Stimulated activated CD8-positive, alpha-beta memory T cell treated with anti-CD3 and anti-CD28 coated beads, Interleukin-4, amount 100 ng/mL, for 1 hour (primary cell): ENCODE measurements at regions not wholly inside any gene's neighbourhood (a gene's known extent, or its start where the extent isn't known, plus 50 kb on each side); places are given as distances from the start of the nearest gene placed in this dataset.

ENCODE experiments used
- DNase-seq, 2 donors: peaks; one replicate each; pipeline ENCODE4 v3.0.0-alpha.2; 2020; ENCODE audit warnings: low read depth in 2 of 2, low spot score in 1 of 2

DNA sequence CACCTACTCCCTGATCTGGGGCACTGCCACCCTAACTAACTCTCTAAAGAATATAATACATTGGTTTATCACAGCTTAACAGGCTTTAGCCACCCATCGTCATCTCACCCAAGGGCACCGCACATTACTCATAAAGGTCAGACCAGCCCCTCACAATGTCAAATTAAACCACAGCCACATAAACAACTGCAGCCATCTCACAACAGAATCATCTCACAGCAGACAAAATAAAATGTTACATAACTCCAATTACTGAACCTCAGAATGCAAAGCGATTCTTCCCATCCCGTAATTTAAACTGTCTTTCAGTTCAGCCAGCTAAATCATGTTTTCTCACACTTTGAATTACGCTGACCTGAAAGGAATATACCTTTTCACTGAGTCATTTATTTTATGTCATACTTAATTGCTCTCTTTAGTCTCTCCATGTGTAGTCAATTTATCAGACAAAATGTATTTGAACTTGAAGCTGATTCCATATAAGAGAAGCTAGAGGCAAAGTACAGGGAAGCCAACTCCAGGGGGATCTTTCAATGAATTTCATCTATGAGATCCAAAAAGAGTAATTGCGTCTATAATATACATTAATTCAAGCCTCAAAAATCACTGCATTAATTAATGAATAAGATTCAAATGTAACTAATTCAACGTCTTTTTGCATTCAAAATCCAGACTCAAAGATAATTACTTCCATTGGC lies 96.9 kb upstream of the NEBL start:
- no peak for DNase-seq

DNA sequence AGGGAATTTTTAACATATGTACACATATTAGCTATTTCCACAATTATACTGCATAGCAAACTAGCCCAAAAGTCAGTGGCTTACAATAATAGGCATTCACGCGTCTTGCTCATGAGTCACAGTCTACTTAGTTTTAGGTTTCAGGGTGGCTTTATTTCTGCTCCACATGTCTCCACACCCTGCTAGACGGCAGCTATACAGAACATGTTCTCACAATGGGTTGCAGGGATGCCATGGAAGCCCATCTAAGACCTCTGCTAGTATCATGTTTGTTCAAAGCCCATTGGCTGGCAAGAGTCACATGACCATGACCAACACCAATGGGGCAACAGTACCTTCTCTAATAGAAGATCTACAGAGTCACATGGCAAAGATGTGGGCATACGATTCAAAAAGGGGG lies 96.3 kb upstream of the NEBL start:
- DNase-seq: no peak

DNA sequence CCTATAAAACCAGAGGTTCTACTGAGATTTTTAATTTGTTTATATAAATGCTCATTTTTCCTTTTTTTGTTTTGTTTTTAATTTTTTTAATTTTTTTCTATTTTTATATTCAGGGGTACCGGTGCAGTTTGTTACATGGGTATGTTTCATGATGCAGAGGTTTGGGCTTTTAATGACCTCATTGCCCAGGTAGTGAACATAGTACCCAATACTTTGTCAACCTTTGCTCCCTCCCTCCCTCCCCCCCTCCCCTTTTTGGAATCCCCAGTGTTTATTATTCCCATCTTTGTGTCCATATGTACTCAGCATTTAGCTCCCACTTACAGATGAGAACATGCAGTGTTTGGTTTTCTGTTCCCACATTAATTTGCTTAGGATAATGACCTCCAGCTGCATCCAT lies 94.4 kb upstream of the NEBL start:
- DNase-seq: no peak

DNA sequence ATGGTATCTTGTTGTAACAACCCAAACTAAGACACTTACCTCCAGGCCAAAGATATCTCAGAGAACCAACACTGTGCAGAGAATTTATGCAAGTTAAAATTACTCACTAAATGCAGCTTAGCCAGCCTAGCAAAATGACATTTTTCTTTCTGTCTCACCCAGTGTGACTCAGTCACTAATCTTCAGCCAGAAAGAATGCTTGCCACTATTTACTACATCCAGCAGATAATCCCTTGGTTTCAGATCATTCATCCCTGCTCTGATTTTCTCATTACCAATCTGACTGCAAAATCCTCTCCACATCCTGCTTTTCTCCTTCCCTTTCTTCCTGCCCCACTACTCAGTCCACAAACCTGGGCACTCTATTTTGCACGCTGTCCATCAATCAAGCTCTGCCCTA lies 93.5 kb upstream of the NEBL start:
- no peak for DNase-seq

DNA sequence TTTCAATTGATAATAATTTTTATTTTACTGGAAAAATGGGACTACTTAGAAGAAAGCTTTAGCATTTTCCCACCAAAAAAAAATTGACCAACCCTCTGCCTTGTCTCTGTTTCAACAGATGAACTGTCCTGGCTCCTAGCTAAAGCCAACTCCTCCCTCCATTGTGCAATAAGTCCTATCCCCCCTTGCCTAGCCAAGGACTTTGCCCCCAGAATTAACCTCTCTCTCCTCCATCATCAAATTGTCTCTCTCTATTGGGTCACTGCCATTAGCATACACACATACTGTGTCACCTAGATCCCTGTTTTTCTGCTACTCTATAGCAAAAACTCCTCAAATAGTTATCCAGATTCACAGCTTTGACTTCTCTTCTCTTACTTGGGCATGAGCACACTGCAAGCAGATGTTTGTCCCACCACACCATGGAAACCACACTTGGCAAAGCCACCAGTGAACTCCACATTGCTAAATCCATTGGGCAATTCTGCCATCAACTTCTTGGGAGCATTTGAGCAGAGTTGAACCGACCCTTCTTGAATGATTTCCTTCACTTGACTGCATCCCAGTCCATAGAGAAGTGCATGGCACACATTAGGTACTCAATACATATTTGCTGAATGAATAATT lies 91.4 kb upstream of the NEBL start:
- no peak for DNase-seq

DNA sequence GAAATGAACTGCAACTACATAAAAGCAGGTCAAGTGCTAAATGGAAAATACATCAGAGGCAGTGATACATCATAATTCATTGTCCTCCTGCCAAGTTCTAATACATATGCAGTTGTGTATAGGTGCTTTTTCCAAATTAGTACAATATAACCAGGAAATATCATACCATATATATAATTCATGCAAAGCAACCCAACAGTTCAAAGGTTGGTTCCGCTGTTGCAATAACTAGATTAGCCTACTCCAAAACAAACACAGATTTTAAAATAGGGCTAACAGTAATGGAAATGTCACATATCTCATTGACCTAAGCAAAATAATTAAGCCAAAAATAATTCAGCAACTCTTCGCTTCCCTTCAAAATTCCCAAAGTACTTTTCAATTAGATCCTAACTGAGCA lies 88.9 kb upstream of the NEBL start:
- no peak for DNase-seq

DNA sequence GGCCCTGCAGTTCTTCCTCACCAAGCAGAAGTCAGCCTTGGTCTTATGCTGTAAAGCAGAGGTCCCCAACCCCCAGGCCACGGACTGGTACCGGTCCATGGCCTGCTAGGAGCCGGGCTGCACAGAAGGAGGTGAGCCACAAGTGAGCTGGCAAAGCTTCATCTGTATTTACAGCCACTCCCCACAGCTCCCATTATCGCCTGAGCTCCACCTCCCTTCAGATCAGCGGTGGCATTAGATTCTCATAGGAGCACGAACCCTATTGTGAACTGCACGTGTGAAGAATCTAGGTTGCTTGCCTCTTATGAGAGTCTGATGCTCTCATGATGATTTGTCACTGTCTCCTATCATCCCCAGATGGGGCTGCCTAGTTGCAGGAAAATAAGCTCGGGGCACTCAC lies 87.6 kb upstream of the NEBL start:
- no peak for DNase-seq

DNA sequence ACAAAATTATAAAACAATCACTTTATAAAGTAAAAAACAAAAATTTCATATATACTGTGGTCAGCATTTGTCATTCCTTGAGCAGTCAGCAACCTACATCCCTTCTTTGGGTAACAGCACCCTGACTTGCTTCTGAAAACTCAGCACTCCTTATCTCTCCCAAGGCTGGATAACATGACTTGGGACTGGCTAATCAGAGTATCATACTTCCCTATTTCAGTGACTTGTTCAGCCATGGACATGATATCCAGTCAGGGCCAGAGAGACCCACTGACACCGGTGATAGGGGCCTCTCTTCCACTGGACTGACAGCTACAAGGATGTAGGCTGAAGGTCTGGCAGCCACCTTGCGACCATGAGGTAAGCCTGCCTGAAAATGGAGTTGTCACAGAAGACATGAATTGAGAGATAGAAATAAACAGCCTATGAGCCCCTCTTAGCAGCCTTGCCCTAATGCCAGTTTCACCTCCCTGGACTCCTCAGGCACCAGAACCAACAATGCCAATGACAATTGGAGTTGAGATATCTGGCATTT lies 84.4 kb upstream of the NEBL start:
- no peak for DNase-seq

DNA sequence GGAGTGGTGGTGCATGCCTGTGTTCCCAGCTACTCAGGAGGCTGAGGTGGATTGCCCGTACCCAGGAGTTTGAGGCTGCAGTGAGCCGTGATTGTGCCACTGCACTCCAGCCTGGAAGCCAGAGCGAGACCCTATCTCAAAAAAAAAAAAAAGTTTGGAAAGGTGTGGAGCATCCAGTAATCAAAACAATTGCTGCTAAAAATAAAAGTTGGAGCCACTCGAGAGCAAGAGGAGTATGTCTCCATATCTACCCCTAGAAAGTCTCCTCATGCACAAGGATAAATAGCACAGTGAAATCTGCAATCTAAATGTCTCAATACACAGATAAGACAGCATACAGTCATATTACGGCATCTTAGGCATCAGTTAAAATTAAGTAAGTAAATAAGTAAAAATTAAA lies 81.5 kb upstream of the NEBL start:
- no peak for DNase-seq

DNA sequence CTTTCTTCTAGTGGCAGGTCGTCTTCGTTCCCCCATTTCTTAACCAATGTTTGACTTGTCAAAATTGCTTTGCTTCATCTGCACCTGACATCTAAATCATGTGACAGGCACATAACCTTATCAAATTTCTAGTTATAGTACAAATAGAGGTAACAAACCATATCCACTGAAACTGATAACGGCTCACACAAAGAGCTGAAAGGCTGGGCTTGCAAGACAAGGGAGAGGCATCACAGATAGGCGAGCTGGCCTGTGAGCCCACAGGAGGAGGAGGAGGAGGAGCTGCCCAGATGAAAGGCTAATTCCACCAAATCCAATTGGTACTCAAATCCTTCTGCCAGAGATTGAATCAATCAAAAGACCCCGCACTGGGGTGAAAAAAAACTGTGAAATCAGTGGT lies 80.2 kb upstream of the NEBL start:
- DNase-seq: no peak

DNA sequence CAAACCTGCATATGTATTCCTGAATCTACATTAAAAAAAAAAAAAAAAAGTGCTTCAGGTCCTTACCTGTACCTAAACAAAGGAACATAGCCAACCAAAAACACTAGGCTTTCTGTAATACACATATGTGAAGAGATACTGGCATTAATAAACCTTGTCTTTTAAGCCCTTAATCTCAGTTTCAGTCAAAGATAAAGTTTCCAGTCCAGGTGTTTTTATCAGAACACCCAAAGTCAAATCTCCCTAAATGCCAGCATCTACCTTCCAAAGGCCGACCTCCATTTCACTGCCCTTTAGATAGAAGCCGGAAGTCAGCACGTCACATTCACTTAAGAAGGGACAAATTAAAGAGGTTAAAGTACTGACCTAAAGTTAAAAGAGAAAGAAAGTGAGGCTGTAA lies 79.8 kb upstream of the NEBL start:
- no peak for DNase-seq

DNA sequence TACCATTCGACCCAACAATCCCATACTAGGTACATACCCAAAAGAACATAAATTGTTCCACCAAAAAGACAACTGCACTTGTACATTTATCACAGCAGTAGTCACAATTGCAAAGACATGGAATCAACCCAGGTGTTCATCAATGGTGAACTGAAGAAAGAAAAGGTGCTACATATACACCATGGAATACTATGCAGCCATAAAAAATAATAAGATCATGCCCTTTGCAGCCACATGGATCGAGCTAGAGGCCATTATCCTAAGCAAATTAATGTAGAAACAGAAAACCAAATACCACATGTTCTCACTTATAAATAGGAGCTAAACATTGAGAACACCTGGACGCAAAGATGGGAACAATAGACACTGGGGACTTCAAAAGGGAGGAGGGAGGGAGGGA lies 79.3 kb upstream of the NEBL start:
- DNase-seq: no peak

DNA sequence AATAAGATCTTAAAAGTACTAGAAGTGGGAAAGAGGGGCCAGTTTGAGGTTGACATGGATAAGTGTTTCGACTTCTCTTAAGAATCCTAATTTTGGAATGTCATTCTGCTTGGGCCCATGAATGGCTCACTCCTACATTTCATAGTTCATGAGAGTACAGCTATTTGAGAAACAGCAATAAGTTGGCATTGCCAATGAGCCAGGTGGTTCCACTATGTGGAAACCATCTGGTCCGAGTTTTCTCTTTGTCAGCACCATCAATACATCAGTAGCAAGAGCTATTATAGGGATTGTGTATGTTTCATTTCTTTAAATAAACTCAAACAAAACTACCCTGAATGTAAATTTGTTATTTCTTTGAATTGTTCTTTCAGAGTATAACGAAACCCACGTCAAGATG lies 78.1 kb upstream of the NEBL start:
- DNase-seq: no peak

DNA sequence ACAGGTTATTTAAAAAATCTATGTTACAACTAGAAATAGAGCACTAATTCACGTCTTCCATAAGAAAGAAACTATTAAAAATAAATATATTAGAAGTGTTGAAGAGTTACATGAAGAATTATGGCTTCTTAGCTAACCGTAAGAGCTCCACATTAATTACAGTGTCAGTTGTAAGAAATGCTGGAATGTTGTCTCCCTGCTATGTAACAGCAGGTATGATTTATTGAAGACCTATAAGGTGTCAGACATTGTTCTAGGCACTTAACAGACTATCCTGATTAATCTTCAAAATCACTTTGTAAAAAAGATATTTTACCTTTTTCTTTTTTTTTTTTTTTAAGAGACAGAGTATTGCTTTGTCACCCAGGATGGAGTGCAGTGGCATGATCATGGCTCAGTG lies 75.8 kb upstream of the NEBL start:
- no peak for DNase-seq

DNA sequence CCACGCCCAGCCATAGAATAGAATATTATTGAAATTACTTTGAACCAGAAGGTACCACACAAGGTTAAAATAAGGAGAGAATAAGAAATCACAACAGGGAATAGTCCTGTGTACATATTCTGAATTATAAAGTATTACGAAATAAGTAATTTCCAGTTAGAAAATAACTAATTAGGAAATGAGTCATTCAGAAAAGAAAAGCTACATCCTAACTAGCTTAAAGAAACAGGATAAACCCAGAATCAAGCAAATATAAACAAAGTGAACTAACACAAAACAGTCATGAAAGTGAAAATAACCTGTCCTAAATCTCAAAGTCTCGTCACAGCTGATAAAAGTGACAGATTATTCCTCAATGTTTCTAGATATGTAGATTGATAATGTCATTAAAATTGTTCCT lies 74.8 kb upstream of the NEBL start:
- no peak for DNase-seq

DNA sequence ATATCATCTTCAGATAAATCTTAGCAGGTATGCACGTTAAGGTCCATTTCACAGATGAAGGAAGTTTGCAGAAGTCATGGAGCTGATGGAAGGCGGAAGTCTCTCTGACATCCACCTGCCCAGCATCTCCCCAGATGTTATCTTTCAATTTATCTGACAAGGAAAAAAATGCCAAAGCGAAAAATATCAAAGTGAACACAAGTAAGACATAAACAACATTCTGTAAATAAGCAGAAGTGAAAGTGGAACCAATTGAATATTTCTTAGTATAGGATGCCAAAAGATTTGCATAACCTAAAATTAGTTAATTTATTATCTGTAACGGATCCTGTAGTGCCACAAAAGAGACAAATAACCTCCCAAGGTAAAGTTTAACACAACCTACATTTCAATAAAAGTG lies 73.6 kb upstream of the NEBL start:
- DNase-seq: no peak

DNA sequence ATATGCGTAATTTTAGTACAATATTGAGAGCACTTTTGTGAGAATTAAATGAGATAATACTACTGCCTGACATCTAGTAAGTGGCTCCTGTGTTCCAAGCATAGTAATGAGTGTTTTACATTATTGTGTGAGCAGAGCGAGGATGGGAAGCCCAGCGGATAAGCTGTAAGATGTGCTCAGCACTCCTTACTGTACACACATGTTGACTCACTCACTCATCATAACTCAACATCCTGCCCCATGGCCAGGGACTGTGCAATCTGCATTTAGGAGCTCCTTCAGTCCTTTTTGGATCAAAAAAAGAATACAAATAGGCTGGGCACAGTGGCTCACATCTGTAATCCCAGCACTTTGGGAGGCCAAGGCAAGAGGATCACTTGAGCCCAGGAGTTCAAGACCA lies 72.9 kb upstream of the NEBL start:
- no peak for DNase-seq

DNA sequence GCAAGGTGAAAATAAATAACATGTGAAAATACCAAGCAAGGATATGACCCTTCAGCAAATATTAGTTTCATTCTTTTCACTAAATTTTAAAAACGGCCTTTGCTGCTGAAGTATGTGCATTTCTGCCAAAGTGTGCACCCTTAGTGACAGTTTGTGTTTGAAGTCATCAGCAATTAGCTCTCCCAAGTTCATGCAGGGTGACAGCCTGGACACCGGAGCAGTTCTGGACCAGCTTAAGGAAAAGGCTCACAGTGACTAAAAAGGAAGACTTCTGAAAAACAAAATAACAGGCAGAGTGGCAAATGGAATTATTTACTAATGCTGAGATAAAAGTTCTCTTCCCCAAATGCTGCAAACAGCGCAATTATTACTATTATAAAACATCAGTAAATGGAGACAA lies 69.3 kb upstream of the NEBL start:
- no peak for DNase-seq

DNA sequence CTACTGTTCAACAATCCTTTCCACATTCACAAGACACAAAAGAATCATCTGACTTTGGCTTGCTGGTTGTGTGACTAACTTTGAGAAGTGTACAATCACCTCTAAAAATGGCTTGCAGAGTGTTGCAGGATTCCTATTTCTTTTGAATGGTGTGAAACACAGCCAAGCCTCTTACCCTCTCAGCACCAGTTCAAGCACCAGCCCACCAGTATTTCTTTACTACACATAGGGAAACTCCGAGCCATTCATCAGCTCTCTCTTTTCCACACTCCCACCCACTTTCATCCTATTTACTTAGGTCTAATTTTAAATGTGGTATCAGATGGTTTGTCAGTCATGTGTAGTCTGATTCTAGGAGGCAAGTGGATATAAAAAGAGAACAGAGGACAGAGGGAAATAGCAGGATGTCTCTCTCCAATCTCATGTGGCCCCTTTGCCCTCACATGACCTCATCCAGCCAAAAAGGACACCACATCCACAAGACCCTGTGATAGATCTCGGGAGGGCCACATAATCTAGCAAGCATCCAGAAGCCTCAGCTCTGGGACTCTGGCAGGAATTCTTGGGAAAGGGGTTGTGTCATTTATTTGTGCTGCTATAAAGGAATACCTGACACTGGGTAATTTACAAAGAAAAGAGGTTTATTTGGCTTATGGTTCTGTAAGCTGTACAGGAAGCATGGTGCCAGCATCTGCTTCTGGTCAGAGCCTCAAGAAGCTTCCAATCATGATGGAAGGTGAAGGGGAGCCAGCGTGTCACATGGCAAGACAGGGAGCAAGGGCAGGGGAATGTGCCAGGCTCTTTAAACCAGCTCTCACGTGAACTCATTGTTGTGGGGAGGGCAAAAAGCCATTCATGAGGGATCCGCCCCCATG lies 66.8 kb upstream of the NEBL start:
- no peak for DNase-seq

DNA sequence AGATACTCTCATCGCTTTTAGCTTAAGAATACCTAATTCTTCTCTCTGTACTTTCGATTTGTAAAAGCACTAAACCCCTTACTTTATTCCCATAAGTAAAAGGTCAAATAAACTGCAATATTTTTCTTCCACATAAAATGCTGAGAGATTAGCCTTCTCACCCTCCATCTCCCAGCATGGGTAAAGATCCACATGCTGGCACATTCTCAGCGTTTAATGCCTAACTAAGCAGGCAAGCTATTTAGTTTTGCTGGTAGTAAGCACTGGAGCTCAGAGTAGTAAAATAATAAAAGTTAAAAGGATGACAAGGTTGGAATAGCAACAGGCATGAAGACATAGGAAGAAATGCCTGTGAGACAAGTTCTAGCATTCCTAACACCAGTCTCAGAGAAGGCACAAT lies 65.9 kb upstream of the NEBL start:
- no peak for DNase-seq

DNA sequence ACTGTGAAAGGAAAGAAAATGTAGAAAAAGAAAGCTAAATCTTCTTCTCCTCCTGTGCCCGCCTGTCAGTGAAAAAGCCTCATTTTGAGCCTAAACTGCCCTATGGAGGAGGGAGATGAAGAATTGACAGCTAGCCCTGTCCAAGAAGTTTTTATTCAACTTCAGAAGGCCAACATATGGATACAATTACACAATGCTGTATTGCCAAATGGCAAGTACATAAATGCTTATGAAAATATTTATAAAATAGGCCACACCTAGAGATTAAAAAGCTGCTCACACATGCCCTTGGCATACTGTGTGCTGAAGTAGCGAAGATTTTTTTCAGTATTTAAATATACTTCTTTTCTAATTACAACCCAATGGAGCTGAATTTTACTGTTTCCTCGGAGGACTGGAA lies 65.1 kb upstream of the NEBL start:
- DNase-seq: no peak

DNA sequence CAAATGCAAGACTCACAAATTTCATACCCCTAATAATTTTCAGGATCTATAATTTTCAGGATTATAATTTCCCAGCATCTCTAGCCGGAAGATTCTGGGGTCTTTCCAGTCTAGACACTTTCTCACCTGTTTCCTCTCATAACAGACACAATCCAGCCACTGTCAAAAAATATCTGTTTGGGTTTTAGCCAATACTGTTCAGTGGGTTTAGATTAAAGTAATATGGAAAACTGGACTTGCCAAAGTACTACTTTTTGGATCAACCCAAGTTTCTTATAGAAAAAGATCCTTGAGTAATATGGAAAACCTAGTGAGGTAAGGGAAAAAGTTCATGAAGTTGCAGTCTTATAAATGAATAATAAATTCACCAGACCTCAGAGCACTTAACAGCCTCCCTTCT lies 62.1 kb upstream of the NEBL start:
- no peak for DNase-seq
